NOMO-1 (cell line): ENCODE measurements at regions not wholly inside any gene's neighbourhood (a gene's known extent, or its start where the extent isn't known, plus 50 kb on each side); places are given as distances from the start of the nearest gene placed in this dataset.
"Not testable (repeated sequence)": the region's sequence is repeated elsewhere in the genome, so short reads cannot be mapped to it uniquely, and the experiment has no call there.

ENCODE experiments used
- DNase-seq, 2 experiments: peaks; one replicate each; lab custom pipeline; 2025; ENCODE audit not compliant: unreplicated experiment in 2 of 2; lab: John Stamatoyannopoulos, UW

DNA sequence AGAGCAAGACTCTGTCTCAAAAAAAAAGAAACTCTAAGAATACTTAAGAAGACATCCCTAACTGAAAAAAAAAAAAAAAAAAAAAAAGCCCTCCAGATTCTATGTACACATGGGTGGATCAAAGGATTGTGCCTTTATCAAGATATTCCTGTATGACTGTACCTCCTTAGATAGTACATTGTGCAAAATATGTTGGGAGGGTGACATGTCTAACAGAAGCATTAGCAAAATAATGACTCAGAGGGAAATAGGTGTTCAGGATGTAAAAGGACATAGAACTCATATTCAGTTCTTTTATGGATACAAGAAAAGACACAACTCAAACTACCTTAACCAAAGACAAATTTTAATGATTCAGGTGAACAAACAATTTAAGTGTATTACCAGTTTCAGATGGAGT is 269.8 kb upstream of the KAZN start:
- DNase-seq, result no peak

DNA sequence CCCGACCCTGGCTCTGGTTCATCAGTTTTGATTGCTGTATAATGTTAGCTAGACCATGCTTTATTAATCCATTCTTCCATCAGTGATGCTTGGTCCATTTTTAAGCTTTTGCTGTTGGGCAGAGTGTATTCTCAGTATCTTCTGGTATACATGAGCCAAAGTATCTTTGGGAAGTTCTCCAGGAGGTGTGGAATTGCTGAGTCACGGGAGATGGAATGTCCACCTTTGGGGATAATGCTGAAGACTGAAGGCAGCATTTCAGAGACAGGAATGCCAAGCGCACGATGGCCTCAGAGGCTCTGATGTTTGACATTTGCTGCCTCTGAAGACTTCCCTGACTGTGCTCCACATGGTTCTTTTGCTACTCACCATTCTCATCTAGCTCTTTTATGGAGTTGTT is 266.3 kb upstream of the KAZN start:
- no peak for DNase-seq

DNA sequence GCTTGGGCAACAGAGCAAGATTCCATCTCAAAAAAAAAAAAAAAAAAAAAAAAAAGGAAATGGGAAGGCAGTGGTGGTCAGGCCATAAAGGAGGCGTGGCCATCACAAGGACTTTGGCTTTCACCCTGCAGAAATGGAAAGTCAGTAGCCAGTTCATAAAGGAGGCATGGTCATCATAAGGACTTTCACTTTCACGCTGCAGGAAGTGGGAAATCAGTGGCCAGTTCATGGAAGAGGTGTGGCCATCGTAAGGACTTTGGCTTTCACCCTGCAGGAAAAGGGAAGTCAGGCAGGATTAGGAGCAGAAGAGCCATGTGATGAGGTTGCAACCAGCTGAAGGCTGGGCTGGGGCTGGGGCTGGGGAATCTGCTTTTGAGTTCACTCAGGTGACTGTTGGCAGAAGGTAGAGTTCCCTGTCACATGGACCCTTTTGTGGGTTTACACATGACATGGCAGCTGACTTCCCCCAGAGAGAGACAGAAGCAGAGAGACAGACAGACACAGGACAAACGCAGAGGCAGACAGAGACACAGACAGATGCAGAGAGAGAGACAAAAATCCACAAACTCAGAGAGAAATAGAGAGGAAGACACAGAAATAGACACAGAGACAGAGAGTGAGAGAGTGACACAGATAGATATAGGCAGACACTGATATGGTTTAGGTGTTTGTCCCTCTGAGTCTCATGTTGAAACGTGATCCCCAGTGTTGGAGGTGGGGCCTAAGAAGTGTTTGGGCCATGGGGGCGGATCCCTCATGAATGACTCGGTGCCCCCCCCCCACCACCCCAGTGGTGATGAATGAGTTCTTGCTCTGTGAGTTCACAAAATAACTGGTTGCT is 263.9 kb upstream of the KAZN start:
- no peak for DNase-seq

DNA sequence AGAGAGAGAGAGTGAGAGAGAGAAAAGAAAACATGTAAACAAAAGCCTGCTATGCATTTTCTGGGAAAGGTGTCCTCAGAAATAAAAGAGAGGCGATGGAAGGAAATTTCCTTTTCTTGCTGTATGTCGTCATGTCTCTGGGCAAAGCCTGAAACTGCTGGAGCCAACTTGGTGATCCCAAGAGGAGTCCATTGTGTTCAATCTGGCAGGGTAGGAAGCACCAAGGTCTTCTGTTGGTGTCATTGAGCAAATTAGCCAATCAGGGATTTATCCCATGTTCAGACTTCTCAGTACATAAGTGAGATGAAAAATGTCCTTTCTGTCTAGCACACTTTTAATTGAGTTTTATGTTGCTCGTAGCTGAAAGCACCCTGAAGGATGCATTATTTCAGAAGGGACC is 260.0 kb upstream of the KAZN start:
- DNase-seq, result no peak

DNA sequence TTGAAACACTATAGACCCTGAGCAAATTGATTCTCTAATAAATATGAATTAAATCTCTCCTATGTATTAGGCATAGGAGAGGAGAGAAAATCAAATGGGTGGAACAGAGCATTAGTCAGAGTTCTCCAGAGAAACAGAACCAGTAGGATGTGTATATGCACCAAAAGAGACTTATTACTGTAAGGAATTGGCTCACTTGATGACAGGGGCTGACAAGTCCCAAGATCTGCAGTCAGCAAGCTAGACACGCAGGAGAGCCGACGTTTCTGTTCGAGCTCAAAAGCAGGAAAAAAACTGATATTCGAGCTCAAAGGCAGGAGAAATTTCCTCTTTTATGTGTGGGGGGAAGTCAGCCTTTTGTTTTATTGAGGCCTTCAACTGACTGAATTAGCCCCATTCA is 259.2 kb upstream of the KAZN start:
- no peak for DNase-seq

DNA sequence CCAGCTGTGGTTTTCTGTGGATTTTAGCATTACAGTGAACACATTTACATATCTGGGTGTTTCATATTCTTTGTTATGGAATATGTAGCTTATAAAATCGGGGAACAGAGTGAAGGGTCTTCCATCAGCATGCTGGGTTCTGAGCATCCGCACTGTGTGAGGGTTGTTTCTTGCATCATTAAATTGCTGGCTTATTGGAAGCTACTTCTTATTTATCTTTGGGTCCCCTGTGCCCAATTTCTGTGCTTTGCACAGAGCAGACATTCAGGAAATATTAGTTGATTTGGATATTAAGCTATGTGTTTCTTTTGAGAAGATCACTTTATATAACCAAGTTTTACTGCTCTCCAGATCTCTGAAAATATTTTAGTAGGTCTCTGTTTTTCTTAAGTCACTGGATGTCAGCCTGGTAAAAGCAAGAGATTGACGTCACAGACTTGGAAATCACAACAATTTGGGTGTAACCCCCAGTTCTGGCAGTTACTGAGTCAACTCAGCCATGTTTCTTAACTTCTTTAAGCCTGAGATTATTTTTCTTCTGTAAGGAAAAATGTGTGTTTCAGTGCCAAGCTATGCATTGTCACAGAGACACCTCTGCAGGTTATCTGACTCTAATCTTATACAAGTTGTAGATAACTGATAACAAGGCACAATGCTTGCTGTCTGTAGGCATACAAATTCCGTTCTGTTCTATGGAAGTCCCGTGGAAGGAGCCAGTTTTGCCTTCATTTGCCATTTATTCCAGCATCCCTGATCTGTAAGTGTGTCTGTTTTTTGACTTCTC is 258.3 kb upstream of the KAZN start:
- no peak for DNase-seq

DNA sequence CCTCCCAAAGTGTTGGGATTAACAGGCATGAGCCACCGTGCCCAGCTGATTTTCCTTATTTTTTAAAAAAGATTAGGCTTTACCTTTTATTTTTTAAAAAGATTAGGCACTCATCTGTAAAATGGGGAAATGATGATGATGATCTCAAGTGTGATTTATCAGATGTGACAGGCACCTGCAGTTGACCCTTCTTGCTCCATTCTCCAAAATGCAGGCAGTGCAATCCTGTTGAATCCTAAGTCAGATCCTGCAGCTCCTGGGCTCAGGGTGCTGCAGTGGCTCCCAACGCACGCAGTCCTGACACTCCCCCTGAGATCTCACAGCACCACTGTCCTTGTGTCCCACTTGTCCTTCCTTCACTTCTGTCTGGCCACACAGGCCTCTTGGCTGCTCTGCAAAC is 257.3 kb upstream of the KAZN start:
- no peak for DNase-seq

DNA sequence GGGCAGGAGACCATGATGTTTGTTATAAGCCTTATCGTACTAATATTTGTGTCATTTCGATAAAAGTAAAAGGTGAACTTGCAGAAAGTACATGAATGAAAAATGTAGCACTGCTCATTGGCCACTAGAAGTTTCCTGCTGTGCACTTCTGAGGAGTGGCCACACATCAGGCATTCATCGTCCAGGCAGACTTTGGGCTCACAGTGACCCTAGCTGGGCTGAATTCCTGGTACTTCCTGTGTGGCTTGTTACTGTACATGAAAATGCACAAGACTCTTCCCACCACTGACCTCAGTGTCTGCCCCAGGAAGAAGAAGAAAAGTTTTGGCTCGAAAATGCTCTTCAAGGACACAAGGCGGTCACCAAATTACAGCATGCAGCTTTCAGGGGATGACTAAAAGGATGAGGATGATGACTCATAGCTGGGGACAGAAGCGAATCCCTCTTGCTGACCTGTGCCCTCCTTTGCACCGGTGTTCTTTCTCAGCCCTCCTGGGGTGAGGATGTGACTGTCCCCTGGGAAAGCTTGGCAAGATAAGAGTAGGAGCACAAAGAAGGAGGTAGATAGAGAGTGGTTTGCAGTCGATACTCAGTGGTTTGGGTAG is 252.4 kb upstream of the KAZN start:
- no peak for DNase-seq

DNA sequence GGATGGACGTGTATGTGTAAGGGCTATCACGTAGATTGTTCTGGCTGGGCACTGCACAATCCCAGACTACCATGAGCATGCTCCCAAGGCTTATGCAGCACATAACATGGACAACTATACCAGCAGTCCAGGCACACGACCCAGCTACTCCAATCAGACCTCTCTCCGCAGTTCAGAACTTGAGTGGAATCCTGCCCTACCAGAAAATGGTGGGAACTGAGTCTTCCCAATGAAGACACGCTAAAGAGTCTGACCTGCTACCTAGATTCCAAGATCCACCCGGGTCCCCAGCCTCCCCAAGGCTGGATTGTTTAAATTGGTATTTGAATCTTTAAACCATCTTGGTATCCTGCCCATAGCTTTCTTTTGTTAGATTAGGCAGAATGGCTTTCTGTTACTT is 251.3 kb upstream of the KAZN start:
- no peak for DNase-seq

DNA sequence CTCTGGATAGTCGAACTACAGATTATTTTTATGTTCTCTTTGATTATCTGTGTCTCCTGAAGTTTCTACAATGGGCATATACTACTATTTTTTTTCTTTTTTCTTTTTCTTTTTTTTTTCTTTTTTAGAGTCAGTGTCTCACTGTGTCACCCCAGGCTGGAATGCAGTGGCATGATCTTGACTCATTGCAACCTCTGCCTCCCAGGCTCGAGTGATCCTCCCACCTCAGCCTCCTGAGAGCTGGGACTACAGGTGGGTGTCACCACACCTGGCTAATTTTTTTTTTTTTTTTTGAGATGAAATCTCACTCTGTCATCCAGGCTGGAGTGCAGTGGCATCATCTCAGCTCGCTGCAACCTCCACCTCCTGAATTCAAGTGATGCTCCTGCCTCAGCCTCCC is 250.7 kb upstream of the KAZN start:
- no peak for DNase-seq

DNA sequence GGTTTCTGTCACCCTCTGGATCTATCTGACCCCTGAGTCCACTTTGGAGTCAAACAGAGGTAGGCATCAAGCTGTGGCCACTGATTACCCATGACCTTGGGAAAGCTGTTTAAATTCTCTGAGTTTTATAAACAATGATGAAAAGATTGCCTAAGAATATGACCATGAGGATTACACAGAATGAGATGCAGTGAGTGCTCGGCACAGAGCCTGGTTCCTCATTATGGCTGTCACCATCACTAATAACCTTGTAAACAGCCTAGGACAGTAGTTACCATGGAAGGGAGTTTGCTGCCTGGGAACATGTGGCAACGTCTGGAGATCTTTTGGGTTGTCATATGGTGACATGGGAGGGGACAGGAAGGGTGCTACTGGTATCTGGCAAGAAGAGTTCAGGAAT is 248.3 kb upstream of the KAZN start:
- no peak for DNase-seq

DNA sequence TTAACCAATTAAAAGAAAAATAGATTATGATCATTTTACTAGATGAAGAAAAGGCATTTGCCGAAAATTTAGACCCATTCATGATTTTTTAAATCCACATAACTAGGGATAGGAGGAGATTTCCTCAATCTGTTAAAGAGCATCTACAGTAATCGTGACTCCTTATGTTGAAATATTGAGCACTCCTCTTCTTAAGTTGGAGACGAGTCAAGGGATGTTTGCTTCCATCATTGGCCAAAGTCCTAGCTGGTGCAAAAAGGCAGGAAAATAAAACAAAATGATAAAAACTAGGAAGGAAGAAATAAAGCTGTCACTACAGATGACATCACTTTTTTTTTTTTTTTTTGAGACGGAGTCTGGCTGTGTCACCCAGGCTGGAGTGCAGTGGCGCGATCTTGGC is 245.6 kb upstream of the KAZN start:
- DNase-seq, result no peak

DNA sequence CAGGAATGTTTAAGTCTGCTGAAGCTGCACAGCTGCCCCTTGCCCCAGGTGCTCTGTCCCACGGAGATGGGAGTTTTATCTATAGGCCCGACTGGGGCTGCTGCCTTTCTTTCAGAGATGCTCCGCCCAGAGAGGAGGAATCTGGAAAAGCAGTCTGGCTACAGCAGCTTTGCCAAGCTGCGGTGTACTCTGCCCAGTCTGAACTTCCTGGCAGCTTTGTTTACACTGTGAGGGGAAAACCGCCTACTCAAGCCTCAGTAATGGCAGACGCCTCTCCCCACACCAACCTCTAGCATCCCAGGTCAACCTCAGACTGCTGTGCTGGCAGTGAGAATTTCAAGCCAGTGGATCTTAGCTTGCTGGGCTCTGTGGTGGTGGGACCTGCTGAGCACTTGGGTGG is 237.5 kb upstream of the KAZN start:
- DNase-seq, result not testable (repeated sequence)

DNA sequence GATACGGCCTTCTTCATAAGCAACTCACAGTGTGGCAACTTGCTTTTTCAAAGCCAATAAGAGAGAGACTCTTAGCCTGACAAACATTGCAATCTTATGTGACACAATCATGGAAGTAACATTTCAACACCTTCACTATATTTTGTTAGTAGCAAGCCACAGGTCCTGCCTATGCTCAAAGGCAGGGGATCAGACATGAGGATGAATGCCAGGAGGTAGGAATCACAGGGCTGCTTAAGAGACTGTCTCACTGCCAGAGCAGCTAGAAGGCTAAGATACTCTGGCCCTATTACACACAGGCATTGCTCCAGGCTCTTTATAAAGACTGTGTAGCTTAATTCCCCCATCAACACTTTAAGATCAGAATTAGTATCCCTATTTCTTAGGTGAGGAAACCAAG is 236.2 kb upstream of the KAZN start:
- DNase-seq, result no peak

DNA sequence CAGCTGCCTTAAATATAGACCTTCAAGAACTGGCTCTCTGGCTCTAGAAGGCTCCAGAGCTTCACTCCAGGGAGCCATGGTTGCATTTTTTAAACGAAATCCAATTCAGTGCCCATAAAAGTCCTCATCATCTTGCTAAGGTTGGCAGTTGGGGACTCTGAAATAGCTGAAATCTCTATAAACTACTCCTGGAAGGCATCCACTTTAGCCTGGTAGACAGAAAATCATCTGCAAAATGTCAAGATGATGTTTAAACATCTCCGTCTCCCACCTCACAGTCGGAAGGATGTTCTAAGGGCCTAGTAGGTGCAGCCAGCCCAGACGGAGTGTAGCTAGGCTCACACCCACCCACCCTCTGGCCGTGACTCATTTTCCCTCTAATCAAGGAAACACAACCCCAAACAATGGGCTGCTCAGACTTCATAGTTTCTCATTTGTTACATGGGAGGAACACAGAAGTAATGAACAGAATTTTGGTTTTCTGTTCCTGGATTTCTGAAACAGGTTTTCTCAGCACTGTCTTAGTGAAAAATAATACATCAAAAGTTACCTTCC is 235.4 kb upstream of the KAZN start:
- DNase-seq, result no peak

DNA sequence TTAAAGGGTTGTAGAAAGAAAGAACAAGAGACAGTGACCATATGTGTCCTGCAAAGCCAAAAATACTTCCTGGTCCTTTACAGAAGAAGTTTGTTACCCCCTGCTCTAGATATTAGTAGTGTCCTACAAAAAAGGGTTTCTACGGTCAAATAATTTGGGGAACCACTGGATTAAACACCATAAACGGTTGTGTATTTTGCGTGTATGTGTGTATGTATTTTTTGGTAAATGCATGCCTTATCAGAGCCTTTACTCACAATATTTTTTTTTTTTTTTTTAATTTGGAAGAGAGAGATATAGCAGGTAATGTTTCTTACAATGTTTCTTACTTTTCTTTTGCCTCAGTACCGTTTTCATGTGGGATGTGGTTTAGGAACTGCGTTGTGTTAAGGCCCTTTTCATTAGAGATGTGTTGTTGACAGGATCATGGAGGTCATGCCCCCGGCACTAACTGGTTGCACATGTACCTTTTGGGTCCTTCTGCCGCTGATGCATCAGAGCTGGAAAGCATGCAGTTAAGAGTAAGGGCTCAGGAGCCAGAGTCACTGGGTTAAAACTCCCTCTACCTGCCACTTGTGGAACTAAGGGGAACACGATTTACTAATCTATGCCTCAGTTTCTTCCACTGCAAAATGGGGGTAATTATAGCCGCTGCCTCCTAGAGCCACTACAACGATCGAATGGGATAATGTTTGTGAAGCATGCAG is 234.6 kb upstream of the KAZN start:
- no peak for DNase-seq

DNA sequence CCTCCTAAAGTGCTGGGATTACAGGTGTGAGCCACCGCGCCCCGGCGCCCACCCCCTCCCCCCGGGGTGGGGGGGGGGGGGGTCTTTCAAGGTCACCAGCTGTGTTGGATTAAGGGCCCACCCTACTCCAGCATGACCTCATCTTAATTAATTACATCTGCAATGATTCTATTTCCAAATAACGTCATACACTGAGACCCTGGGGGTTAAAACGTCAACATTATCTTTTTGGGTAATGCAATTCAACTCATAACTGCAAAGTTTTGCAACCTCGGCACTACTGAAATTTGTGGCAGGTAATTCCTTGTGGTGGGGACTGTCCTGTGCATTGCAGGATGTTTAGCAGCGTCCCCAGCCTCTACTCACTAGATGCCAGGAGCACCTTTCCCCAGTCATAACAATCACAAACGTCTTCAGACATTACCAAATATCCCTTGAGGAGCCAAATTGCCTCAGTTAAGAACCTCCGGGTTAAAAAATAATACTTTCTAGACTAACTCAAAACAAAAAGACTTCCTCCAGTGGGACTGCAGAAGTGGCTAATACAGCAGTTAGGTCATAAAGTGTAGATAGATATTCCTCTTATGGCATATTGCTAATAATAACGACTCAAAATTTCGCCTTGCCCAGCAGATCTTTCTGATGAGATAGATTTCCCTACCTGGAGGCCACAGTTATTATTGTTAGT is 233.0 kb upstream of the KAZN start:
- DNase-seq, result no peak

DNA sequence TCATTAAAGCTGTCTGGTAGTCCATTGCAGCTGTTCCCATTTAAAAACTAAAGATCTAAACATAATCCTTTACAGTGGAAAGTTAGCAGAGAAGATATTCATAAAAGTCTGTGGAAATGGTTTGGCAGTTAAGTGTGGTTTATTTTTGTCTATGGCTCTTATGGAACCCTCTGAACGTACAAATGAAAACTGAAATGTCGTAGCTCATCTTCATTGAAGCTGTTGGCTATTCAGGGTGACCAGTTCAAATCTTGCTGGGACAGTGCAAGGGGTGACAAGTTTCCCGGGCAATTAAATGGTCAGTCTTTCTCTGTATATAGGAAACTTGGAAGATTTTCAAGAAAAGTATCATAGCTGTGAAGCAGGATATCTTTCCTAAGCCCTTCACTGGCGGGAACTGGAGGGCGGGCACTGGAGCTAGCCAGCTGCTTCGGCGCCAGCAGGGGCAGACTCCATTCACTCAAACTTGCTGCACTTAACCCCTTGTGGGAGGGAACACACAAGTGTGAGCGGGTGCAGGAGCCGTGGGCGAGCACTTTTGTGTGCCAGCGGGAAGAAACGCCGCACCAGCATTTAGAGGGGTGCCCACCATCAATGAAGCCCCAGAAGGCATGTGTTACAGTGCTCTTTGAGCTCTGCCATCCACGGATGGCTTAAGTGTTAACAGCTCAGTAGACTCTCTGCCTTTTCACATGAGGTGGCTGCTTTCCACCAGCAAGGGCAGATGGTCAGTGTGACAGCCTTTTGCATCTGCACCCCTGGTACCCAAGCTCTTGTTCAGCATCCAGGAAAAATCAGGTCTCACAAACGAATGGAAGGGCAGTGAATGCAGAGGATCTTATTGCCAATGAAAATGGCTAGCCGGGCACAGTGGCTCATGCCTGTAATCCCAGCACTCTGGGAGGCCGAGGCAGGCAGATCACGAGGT is 232.1 kb upstream of the KAZN start:
- no peak for DNase-seq

DNA sequence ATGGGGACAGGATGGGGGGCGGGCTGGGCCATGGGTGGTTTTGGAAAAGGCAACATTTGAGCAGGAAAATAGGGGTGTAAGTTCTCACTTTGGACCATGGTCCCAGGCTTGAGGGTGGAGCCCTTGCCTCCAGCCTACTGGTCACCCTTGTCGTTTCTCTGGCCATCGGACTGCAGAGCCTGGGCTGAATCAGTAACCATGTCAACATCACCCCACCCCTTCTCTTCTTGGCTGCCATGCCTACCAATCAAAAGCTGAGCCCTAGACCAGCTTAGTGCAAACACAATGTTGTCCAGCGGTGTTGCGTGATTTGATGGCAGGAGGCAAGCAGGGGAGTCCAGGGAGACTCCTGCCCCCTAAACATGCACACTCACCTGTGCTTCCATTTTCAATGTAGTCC is 231.0 kb upstream of the KAZN start:
- no peak for DNase-seq
